Mammary epithelial cell (primary cell): ENCODE measurements at regions not wholly inside any gene's neighbourhood (a gene's known extent, or its start where the extent isn't known, plus 50 kb on each side); places are given as distances from the start of the nearest gene placed in this dataset.

Experiments used
- CTCF ChIP-seq, 2 donors: IDR thresholded peaks in 1 of 2; conservative IDR thresholded peaks in 1 of 2; 2 replicates each; pipeline ENCODE4 v1.5.1; 2011 to 2012; ENCODE audit warnings: inconsistent platforms in 2 of 2, low read length in 2 of 2, mild to moderate bottlenecking in 2 of 2, control low read depth in 1 of 2, low read depth in 1 of 2; ENCODE audit not compliant: insufficient read depth in 1 of 2; ENCODE audit errors: extremely low read depth in 1 of 2
- EZH2 ChIP-seq: IDR thresholded peaks from 2 replicates; pipeline ENCODE4 v1.6.1; 2012; ENCODE audit warnings: low read length, inconsistent platforms, borderline replicate concordance

- TF ChIP-seq CTCF (conservative IDR thresholded peaks at IDR 0.05 in 1 of 2, IDR thresholded peaks at IDR 0.05 in 1 of 2; ENCODE audit: extremely low read depth in 1 of 2, insufficient read depth in 1 of 2, low read depth in 1 of 2, low read length in 2 of 2) (no peak), EZH2 (no peak)
Observed at GRCh38 chr1:25118546-25118945, 113.8 kb downstream of the SYF2 start.
